ENCODE measurements at regions not wholly inside any gene's neighbourhood (a gene's known extent, or its start where the extent isn't known, plus 50 kb on each side); places are given as distances from the start of the nearest gene placed in this dataset.

- no peak for ATAC-seq
- CTCF ChIA-PET = no interaction called here
- 0% methylated on average over 1 of the region's 1 CpG for WGBS (ENCODE audit: missing lambda C conversion rate)
- FAIRE-seq = no peak
- no peaks in the 10 kb centered on the region for H3K9me3 ChIP-seq
- H3K4me2 ChIP-seq = no peak overlapping the region
- no peak for DNase-seq (ENCODE audit: low read depth in 1 of 2, low spot score in 1 of 2)
- H3K4me3 ChIP-seq = no peak overlapping the region
- H3K4me1 ChIP-seq = no peaks in the 10 kb centered on the region
- no peak for TF ChIP-seq EP300 (IDR thresholded peaks at IDR 0.05)
- no peak for TF ChIP-seq FOSB (CRISPR knock-in tag; IDR thresholded peaks at IDR 0.05)
- TF ChIP-seq ELK1 (IDR thresholded peaks at IDR 0.05; ENCODE audit: low read depth, low read length) = no peak
- TF ChIP-seq MAFK (IDR thresholded peaks at IDR 0.05; ENCODE audit: partially characterized antibody) = peak; percentile 60
- no peak for TF ChIP-seq RNF2 (IDR thresholded peaks at IDR 0.05; ENCODE audit: borderline replicate concordance, low read depth)
- no peak for TF ChIP-seq ZNF302 (CRISPR knock-in tag; IDR thresholded peaks at IDR 0.05)
- TF ChIP-seq KDM1A (IDR thresholded peaks at IDR 0.05; ENCODE audit: low read depth) = no peak
- no peak overlapping the region for H3K27ac ChIP-seq
- POLR2A ChIA-PET = no interaction called here
Measured at GRCh38 chr14:42893183-42893582, 1286.5 kb downstream of the LRFN5 start.

- ChIA-PET CTCF (no interaction called here), POLR2A (no interaction called here)
- DNase-seq (ENCODE audit: low read depth in 1 of 2, low spot score in 1 of 2) (peak in 1 of 2 experiments; percentile 54), ATAC-seq (no peak), FAIRE-seq (no peak)
- H3K4me3 ChIP-seq = no peak overlapping the region
- peak overlapping the region; percentile 37; the same call in 1 of the 3 replicates for H3K4me2 ChIP-seq
- peaks cover 4% of the 10 kb centered on the region; the same call in 1 of the 3 replicates for H3K4me1 ChIP-seq
- H3K27ac ChIP-seq = peak overlapping the region; percentile 41 to 47; a peak in 3 of 6 replicates
- no peak for TF ChIP-seq BHLHE40 (IDR thresholded peaks at IDR 0.05; ENCODE audit: low read depth, low read length)
- TF ChIP-seq FOSL2 (IDR thresholded peaks at IDR 0.05) = no peak
- TF ChIP-seq FOSL2 (CRISPR knock-in tag; IDR thresholded peaks at IDR 0.05) = peak; percentile 50; the same call in 1 of the 2 replicates
- TF ChIP-seq CEBPB (IDR thresholded peaks at IDR 0.05) = 0 out of 4 replicates have a peak, but pooled peaks of 1 of the 2 experiments have one; percentile 33
- no peaks in the 10 kb centered on the region for H3K9me3 ChIP-seq
Measured at GRCh38 chr14:42884100-42884499, 1277.4 kb downstream of the LRFN5 start.

- DNase-seq (ENCODE audit: low read depth in 1 of 2, low spot score in 1 of 2) (no peak), ATAC-seq (no peak), FAIRE-seq (no peak)
- Histone ChIP-seq H3K9me3 (no peaks in the 10 kb centered on the region), H3K4me3 (no peak overlapping the region), H3K4me2 (no peak overlapping the region), H3K4me1 (no peaks in the 10 kb centered on the region), H3K27ac (no peak overlapping the region)
- CTCF ChIA-PET = interaction anchor here (0.7 kb wide), 1 partner anchor 1568 kb away, joined by 3 read pairs; no protein-coding TSS in a partner anchor
- POLR2A ChIA-PET = no interaction called here
- no peak for TF ChIP-seq ESRRA (IDR thresholded peaks at IDR 0.05; ENCODE audit: borderline replicate concordance, low read length)
- TF ChIP-seq USF2 (IDR thresholded peaks at IDR 0.05) = no peak
- TF ChIP-seq RARB (CRISPR knock-in tag; IDR thresholded peaks at IDR 0.05) = no peak
- TF ChIP-seq KDM1A (IDR thresholded peaks at IDR 0.05; ENCODE audit: low read depth) = no peak
- TF ChIP-seq ELK1 (IDR thresholded peaks at IDR 0.05; ENCODE audit: low read depth, low read length) = no peak
- TF ChIP-seq FOSB (CRISPR knock-in tag; IDR thresholded peaks at IDR 0.05) = no peak
- TF ChIP-seq EHF (CRISPR knock-in tag; IDR thresholded peaks at IDR 0.05) = no peak
- TF ChIP-seq EHMT2 (IDR thresholded peaks at IDR 0.05; ENCODE audit: low read depth) = no peak
- TF ChIP-seq SMC3 (IDR thresholded peaks at IDR 0.05) = no peak
- no peak for TF ChIP-seq POLR2A (IDR thresholded peaks at IDR 0.05; ENCODE audit: low read length)
- TF ChIP-seq CBX2 (IDR thresholded peaks at IDR 0.05; ENCODE audit: borderline replicate concordance, low read depth) = no peak
- TF ChIP-seq HOXB13 (CRISPR knock-in tag; IDR thresholded peaks at IDR 0.05; ENCODE audit: low read depth) = no peak
- WGBS (ENCODE audit: missing lambda C conversion rate) = 97% methylated on average over 1 of the region's 1 CpG
Measured at GRCh38 chr14:42877716-42878115, 1271.0 kb downstream of the LRFN5 start.
